GM12878 (cell line): ENCODE measurements at regions not wholly inside any gene's neighbourhood (a gene's known extent, or its start where the extent isn't known, plus 50 kb on each side); places are given as distances from the start of the nearest gene placed in this dataset.

Experiments used
- EP300 ChIP-seq, 2 experiments: fragments of 150-350 bp in 1 of 2; IDR thresholded peaks; 2 replicates each; pipeline ENCODE4 v1.6.1; 2011 to 2012; ENCODE audit warnings: low read depth in 2 of 2, low read length in 2 of 2, borderline replicate concordance in 1 of 2, improper control_type of control experiment in 1 of 2, inconsistent platforms in 1 of 2; ENCODE audit not compliant: control insufficient read depth in 1 of 2
- EZH2 ChIP-seq: IDR thresholded peaks from 2 replicates; pipeline ENCODE4 v1.6.1; 2012; ENCODE audit warnings: low read depth, mild to moderate bottlenecking, control low read depth, inconsistent platforms, low read length, borderline replicate concordance; ENCODE audit not compliant: control insufficient read depth
- FOS ChIP-seq: IDR thresholded peaks from 3 replicates; pipeline ENCODE4 v1.6.1; 2011; ENCODE audit warnings: borderline replicate concordance; ENCODE audit not compliant: insufficient read length; ENCODE audit errors: extremely low read depth
- HDGF ChIP-seq: fragments of 450-650 bp; IDR thresholded peaks from 2 replicates; pipeline ENCODE4 v1.6.1; 2016; ENCODE audit warnings: antibody characterized with exemption
- MTA2 ChIP-seq: fragments of 450-650 bp; IDR thresholded peaks from 2 replicates; pipeline ENCODE4 v1.6.1; 2016; ENCODE audit warnings: low read depth, mild to moderate bottlenecking, moderate library complexity
- POLR2AphosphoS5 ChIP-seq: IDR thresholded peaks from 2 replicates; pipeline ENCODE4 v1.6.1; 2011; ENCODE audit warnings: mild to moderate bottlenecking, low read length, inconsistent platforms
- RFX5 ChIP-seq: IDR thresholded peaks from 2 replicates; pipeline ENCODE4 v1.6.1; 2011; ENCODE audit warnings: low read depth, low read length, improper control_type of control experiment
- SMAD1 ChIP-seq: fragments of 450-650 bp; IDR thresholded peaks from 2 replicates; pipeline ENCODE4 v1.6.1; 2018; ENCODE audit warnings: mild to moderate bottlenecking, low read depth; ENCODE audit not compliant: partially characterized antibody
- SUZ12 ChIP-seq: fragments of 200-600 bp; sonication (generic); IDR thresholded peaks from one replicate; pipeline ENCODE4 v1.6.1; 2018; ENCODE audit warnings: antibody characterized with exemption, mild to moderate bottlenecking; ENCODE audit not compliant: unreplicated experiment
- ZNF384 ChIP-seq: IDR thresholded peaks from 2 replicates; pipeline ENCODE4 v1.6.1; 2012; ENCODE audit warnings: low read depth, mild to moderate bottlenecking, low read length, improper control_type of control experiment, borderline replicate concordance
- TF ChIP-seq, protein P1 (sequence below), 3 experiments: IDR thresholded peaks in 2 of 3; conservative IDR thresholded peaks in 1 of 3; 2 replicates each; pipeline ENCODE4 v1.5.1; 2011; ENCODE audit warnings: low read depth in 3 of 3, low read length in 3 of 3, mild to moderate bottlenecking in 3 of 3, control low read depth in 2 of 3, moderate library complexity in 2 of 3, inconsistent platforms in 1 of 3, mixed read lengths in 1 of 3; ENCODE audit not compliant: control insufficient read depth in 2 of 3, insufficient read depth in 1 of 3; ENCODE audit errors: extremely low read depth in 1 of 3
- TF ChIP-seq, protein P2 (sequence below): IDR thresholded peaks from 2 replicates; pipeline ENCODE4 v1.6.1; 2012; ENCODE audit warnings: mild to moderate bottlenecking, low read depth, low read length
- TF ChIP-seq, protein P3 (sequence below): fragments of 450-650 bp; conservative IDR thresholded peaks from 2 replicates; pipeline ENCODE4 v1.6.1; 2017; ENCODE audit warnings: mild to moderate bottlenecking, moderate library complexity
- TF ChIP-seq, protein P4 (sequence below): fragments of 450-650 bp; IDR thresholded peaks from 2 replicates; pipeline ENCODE4 v1.6.1; 2017; ENCODE audit warnings: antibody characterized with exemption, mild to moderate bottlenecking, moderate library complexity

- TF ChIP-seq, protein P1, sequence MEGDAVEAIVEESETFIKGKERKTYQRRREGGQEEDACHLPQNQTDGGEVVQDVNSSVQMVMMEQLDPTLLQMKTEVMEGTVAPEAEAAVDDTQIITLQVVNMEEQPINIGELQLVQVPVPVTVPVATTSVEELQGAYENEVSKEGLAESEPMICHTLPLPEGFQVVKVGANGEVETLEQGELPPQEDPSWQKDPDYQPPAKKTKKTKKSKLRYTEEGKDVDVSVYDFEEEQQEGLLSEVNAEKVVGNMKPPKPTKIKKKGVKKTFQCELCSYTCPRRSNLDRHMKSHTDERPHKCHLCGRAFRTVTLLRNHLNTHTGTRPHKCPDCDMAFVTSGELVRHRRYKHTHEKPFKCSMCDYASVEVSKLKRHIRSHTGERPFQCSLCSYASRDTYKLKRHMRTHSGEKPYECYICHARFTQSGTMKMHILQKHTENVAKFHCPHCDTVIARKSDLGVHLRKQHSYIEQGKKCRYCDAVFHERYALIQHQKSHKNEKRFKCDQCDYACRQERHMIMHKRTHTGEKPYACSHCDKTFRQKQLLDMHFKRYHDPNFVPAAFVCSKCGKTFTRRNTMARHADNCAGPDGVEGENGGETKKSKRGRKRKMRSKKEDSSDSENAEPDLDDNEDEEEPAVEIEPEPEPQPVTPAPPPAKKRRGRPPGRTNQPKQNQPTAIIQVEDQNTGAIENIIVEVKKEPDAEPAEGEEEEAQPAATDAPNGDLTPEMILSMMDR (IDR thresholded peaks at IDR 0.05 in 2 of 3, conservative IDR thresholded peaks at IDR 0.05 in 1 of 3; ENCODE audit: control insufficient read depth in 2 of 3, extremely low read depth in 1 of 3, insufficient read depth in 1 of 3, low read depth in 3 of 3, low read length in 3 of 3), result no peak
- no peak for TF ChIP-seq HDGF
- TF ChIP-seq FOS, result no peak
- TF ChIP-seq POLR2AphosphoS5, result no peak
- TF ChIP-seq EZH2, result no peak
- no peak for TF ChIP-seq EP300 (IDR thresholded peaks at IDR 0.05; ENCODE audit: borderline replicate concordance in 1 of 2, control insufficient read depth in 1 of 2, low read depth in 2 of 2, low read length in 2 of 2)
- no peak for TF ChIP-seq SUZ12
- no peak for TF ChIP-seq SMAD1
- TF ChIP-seq, protein P2, sequence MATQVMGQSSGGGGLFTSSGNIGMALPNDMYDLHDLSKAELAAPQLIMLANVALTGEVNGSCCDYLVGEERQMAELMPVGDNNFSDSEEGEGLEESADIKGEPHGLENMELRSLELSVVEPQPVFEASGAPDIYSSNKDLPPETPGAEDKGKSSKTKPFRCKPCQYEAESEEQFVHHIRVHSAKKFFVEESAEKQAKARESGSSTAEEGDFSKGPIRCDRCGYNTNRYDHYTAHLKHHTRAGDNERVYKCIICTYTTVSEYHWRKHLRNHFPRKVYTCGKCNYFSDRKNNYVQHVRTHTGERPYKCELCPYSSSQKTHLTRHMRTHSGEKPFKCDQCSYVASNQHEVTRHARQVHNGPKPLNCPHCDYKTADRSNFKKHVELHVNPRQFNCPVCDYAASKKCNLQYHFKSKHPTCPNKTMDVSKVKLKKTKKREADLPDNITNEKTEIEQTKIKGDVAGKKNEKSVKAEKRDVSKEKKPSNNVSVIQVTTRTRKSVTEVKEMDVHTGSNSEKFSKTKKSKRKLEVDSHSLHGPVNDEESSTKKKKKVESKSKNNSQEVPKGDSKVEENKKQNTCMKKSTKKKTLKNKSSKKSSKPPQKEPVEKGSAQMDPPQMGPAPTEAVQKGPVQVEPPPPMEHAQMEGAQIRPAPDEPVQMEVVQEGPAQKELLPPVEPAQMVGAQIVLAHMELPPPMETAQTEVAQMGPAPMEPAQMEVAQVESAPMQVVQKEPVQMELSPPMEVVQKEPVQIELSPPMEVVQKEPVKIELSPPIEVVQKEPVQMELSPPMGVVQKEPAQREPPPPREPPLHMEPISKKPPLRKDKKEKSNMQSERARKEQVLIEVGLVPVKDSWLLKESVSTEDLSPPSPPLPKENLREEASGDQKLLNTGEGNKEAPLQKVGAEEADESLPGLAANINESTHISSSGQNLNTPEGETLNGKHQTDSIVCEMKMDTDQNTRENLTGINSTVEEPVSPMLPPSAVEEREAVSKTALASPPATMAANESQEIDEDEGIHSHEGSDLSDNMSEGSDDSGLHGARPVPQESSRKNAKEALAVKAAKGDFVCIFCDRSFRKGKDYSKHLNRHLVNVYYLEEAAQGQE, result no peak
- TF ChIP-seq, protein P3, sequence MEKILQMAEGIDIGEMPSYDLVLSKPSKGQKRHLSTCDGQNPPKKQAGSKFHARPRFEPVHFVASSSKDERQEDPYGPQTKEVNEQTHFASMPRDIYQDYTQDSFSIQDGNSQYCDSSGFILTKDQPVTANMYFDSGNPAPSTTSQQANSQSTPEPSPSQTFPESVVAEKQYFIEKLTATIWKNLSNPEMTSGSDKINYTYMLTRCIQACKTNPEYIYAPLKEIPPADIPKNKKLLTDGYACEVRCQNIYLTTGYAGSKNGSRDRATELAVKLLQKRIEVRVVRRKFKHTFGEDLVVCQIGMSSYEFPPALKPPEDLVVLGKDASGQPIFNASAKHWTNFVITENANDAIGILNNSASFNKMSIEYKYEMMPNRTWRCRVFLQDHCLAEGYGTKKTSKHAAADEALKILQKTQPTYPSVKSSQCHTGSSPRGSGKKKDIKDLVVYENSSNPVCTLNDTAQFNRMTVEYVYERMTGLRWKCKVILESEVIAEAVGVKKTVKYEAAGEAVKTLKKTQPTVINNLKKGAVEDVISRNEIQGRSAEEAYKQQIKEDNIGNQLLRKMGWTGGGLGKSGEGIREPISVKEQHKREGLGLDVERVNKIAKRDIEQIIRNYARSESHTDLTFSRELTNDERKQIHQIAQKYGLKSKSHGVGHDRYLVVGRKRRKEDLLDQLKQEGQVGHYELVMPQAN, result no peak
- no peak for TF ChIP-seq RFX5
- no peak for TF ChIP-seq ZNF384
- no peak for TF ChIP-seq MTA2
- TF ChIP-seq, protein P4, sequence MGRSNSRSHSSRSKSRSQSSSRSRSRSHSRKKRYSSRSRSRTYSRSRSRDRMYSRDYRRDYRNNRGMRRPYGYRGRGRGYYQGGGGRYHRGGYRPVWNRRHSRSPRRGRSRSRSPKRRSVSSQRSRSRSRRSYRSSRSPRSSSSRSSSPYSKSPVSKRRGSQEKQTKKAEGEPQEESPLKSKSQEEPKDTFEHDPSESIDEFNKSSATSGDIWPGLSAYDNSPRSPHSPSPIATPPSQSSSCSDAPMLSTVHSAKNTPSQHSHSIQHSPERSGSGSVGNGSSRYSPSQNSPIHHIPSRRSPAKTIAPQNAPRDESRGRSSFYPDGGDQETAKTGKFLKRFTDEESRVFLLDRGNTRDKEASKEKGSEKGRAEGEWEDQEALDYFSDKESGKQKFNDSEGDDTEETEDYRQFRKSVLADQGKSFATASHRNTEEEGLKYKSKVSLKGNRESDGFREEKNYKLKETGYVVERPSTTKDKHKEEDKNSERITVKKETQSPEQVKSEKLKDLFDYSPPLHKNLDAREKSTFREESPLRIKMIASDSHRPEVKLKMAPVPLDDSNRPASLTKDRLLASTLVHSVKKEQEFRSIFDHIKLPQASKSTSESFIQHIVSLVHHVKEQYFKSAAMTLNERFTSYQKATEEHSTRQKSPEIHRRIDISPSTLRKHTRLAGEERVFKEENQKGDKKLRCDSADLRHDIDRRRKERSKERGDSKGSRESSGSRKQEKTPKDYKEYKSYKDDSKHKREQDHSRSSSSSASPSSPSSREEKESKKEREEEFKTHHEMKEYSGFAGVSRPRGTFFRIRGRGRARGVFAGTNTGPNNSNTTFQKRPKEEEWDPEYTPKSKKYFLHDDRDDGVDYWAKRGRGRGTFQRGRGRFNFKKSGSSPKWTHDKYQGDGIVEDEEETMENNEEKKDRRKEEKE, result no peak
Observed at GRCh38 chr7:98479318-98479717, 78.4 kb upstream of the BAIAP2L1 start.
